ENCODE measurements at regions not wholly inside any gene's neighbourhood (a gene's known extent, or its start where the extent isn't known, plus 50 kb on each side); places are given as distances from the start of the nearest gene placed in this dataset.
"Not testable (repeated sequence)": the region's sequence is repeated elsewhere in the genome, so short reads cannot be mapped to it uniquely, and the experiment has no call there.

DNA sequence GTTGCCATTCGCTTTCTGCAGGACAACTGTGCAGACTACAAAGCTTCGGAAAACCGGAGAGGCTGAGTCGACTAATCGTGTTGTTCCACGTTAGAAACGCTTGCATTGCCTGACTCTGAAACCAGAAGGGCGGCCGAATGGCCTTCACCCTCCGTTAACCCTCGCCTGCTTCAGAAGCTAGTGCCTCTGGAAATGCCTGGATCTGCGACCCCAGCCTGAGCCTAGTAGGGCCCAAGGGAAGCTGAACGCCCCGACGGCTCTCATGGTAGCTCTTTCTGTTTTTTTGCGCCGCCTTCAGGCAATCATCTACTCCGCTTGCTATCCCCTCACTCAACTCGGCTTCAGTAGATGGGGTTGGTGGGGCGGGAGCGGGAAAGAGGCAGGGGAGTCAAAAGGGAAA lies 117.3 kb downstream of the PPIAL4A start:
- not testable (repeated sequence) for DNase-seq (ENCODE audit: low read depth)

DNA sequence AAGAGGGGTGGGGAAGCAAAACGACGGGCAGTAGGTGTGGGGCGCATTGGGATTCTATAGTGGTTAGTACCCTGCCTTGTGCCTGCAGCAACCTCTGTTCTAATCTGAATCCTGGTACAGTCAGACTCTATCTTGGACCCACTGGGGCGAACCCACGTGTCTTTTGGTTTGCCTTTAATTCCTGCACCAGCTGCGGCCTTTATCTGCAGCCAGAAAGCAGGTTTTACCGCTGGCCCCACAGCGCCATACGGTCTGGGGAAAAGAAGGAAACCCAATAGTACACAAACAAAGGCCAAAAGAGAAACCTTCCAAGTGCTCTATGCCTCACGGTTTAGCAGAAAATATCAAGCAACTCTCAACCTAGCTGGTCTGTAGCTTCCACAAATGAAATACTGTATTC lies 118.2 kb downstream of the PPIAL4A start:
- not testable (repeated sequence) for DNase-seq (ENCODE audit: low read depth)

DNA sequence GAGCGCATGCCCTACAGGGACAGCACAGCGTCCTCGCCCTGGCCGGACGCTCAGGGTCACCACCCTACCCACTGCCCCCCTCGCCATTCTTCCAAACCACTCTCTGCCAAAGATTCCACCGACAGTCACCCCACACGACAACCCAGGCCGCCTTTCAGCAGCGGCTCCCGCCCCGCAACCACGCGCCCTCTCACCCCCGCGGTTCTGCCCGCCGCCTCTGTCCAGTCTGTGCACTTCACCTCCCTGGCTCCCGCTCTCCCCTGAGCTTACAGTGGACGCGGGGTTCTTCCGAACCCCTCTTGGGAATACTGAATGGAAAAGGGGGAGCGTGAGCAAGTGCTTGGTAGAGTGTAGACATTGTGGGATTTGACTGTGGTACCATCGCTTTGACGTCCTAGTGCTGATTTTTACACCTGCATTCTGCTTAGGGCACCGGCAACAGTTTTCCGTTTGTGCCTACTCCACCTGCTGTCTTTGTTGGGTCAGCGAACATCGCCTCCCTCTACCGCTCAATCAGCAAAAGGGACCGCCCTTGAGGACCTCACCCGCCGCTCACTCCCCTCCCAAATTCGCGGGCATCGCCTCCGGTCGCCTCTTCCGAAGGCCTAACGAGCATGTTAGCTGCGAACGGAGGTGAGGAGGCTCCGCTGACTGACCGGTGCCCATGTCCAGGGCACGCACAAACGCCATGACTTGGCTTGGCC lies 119.1 kb downstream of the PPIAL4A start:
- DNase-seq (ENCODE audit: low read depth): not testable (repeated sequence)

DNA sequence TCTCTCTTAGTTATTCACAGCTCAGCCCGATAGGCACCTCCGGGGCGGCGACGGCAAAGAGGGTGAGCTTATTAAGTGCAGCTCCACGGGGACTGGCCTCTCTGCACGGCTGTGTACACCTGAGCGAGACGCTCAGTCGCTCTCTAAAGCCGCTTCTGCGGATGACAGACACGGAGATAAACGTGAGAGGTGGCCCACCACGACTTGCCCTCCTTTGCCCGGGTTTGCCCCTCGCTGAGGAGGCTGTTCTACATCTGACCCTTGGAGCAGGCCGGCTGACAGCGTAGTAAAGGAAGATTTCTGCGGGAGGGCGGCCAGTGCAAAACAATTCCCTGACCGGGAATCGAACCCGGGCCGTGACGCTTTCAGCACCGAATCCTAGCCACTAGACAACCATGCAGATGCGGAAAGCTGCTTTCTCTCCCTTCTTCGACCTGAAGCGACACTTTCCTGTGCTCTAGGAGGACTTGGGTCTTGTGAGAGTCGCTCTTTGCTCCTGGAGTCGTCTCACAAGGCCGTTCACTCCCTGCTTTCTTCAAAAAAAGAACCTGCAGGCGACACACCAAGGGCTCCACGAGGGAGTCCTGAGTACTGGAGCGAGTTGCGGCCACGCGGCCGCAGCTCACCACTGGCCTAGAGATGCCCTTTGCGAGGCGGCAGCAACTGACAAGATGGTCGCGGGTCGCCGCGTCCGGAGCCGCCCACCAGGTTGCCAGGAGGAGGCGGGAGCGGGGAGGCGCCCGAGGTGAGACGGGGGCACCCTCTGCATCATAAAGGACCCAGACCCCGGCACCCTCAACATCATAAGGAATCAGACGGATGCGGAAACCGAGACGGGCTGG lies 119.9 kb downstream of the PPIAL4A start:
- DNase-seq (ENCODE audit: low read depth): not testable (repeated sequence)

DNA sequence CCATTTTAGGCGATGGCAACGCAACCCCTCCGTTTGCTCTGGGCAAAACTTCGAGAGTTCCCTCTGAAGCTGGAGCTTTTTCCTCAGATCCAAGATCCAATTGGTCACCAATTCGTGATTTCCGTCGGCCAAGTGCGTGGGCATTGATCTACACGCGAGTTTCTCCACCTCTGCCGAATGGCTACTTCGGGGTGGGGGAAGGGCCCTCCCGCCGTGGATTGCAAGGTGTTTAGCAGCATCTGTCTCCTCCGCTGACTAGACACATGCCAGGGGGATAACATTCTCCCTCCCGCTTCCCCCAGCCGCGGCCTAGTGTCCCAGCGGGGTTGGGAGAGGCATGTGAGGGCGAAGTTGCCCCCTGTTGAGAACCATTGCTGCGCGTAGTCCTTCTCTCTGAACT lies 120.6 kb downstream of the PPIAL4A start:
- not testable (repeated sequence) for DNase-seq (ENCODE audit: low read depth)

DNA sequence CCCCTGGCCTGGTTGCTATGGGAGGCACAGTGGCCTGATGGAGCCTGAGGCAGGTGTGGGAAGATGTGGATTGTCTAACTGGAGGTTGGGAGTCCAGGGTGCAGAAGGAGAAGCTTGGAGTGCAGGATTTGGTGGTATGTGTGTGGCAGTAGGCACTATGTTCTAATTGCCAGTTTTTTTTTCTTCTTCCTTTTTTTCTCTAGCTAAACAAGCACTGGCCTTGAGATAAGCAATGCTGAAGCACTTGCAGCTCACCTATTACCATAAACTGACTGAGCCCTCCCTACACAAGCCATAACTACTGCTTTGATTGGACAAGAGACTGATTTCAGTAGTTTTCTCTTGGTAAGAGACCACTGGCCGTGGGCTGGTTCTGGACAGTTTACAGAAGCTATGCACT lies 123.6 kb downstream of the PPIAL4A start:
- not testable (repeated sequence) for DNase-seq (ENCODE audit: low read depth)

DNA sequence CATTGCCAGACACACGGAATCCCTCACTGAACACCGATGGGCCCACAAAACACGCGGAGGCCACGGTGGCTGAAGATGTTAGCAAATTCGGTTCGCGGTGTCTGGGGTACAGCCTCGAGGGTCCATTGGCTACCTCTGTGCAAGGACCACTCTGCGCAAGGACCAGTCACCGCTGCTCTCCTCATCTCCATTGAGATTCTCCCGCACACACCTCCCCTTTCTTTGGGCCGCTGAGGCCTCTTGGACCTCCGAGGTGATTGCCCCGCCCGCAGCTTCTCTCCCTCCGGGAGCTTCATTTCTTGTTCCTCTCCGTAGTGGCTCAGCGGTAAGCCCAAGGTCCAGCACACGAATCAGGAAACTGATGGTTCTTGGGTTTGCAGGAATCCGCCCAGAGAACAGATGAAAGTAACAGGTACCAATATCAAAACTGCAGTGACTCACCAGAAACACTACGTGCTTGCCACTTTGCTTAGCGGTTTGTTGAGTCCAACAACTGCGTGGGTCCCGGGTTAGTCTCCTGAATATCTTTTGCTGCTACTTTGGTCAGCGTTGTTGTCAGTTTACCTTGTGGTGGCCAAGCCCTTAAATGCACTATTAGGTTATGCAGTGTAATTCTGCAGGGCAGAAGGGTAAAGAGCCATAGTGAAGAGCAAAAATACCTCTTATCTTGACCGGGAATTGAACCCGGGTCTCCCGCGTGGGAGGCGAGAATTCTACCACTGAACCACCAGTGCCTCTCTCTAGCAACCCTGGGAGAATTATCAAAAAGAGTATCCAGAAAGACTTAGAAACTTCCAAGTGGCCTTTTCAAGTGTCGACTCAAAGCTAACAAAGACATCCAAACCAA lies 126.8 kb downstream of the PPIAL4A start:
- DNase-seq (ENCODE audit: low read depth): not testable (repeated sequence)

DNA sequence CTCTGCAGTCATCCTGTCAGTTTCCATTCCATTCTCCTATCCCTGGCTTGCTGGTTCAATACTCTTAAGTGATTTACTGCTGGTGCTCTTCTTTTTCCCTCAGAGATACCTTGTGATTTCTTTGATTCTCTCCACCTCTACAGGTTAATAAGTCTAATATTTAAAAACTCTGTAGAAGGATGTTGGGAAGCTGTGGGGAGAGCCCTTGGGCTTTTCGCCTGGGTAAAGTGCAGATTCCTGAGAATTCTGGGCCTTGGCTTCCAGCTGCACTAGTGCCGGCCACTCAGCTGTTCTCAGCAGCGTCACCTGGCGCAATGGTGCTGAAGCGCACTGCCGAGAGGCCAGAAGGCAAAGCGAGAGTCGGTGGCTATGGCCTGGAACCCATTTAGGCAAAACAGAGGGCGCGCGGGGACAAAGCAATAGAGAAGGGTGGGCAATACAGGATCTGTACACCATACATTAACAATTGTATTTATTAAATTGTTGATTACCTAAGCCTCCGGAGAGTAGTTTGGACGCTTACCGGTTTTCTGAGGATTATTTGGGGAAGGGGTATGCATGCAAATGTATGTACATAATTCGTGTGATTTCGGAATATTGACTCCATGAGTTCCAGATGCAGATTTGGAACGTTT lies 130.3 kb downstream of the PPIAL4A start:
- DNase-seq (ENCODE audit: low read depth): not testable (repeated sequence)

DNA sequence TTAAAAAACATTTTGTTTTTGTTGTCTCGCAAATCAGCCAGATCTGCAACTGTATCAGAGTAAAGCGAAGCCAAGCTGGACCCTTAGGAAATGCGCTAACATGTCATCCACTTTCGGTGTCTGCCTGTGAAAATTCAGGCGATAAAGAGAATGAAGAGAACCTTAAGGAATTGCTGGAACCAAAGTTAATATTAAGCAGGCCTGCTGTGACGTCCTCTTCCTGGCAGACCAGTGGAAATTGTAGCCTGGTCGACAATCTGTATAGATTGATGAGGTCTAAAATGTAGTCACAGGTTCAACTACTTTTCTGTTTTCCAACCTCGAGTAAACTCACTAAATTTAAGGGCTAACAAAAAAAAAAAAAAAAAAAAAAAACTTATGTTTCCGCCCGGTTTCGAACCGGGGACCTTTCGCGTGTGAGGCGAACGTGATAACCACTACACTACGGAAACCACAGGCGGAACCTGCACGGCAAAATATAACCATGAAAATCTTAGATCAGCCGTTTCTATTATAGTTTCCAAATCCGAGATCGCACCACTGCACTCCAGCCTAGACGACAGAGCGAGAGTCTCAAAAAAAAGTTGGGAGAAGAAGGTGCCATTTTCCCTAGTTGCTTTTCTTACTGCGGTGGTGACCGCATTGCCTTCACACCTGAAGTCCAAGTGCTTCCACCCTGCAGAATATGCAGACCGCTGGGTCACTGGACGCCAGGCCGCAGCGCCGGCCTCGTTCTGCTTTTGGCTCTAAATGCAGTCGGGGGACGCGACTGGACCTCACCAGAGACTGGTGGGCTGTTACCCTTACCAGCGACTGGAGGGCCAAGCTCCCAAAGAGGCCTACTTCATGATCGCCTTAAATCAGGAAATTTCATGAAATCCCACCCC lies 131.0 kb downstream of the PPIAL4A start:
- not testable (repeated sequence) for DNase-seq (ENCODE audit: low read depth)

DNA sequence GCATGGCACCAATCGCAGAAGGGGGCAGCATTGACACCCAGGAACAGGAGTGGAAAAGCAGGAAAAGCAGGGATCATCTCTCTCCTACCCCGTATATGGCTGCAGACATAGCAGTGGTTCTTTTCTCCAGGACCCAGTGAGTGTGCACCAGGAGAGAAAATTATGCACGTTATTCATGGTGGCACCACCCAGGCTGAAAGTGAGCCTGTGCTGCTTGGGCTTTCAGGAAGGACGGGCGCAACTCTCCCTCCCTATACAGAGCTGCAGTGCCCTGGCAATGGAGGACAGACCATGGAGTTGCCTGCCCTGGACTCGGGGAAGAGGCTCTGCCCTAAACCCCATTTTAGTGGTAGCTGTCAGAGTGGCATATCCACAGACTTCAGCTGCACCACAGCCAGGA lies 132.1 kb downstream of the PPIAL4A start:
- not testable (repeated sequence) for DNase-seq (ENCODE audit: low read depth)

DNA sequence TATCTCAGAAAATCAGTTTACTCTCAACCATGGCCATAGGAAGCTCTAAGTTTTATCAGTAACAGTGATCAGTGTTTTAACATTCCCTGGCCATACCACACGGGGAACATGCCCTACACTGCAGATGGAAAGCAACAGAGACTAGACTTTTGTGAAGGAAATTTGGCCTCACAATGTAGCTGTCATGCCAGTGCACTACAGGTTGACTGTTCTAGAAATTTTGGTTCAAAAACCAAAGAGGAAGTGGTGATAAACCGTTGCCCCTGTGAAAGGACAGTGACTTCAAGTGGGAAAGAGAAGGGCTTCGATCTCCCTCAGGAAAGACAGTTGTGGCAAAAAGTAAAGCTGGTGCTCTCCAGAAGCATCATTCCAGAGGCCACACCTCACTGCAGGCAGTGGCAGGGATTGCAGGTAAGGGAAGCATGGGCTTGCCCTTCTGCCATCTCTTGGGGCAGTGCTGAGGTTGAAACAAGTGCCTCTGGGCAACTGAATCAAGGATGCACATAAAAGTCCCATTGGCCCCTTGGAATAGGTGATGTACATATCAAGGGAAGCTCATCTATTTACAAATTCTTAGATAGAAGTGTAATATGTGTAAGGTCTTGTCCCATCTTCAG lies 143.4 kb downstream of the PPIAL4A start:
- DNase-seq (ENCODE audit: low read depth): not testable (repeated sequence)

DNA sequence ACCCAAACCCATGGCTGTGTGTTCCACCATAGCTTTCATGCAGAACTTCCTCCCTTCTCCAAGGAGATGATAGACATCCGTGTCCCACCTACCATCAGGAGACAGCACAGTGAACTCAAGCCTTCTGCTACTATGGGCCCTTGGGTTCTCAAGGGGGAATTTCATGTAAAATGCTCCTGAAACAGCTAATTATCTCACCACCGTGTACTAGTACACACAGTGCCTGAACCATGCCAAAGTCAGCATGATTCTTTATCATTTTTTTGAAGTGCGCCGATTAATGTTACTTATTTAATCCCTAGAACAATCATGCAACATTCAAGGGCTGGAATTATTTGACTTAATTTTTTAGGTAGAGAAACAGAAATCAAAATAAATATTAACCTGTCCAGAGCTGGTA lies 147.2 kb downstream of the PPIAL4A start:
- DNase-seq (ENCODE audit: low read depth): not testable (repeated sequence)

DNA sequence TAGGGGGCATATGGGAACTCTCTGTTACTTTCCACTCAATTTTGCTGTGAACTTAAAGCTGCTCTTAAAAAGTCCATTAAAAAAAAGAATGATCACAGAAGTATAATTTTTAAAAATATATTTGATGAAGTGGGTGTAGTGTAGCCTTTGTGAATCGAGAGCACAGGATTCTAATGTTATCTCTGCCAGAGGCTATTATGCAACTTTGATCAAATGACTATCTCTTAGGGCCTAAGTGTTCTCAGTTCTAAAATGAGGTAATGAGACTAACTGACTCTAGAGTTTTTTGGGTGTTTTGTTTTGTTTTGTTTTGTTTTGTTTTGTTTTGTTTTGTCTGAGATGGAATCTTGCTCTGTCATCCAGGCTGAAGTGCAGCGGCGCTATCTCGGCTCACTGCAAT lies 143.2 kb downstream of the FAM72B start:
- not testable (repeated sequence) for DNase-seq (ENCODE audit: low read depth)

DNA sequence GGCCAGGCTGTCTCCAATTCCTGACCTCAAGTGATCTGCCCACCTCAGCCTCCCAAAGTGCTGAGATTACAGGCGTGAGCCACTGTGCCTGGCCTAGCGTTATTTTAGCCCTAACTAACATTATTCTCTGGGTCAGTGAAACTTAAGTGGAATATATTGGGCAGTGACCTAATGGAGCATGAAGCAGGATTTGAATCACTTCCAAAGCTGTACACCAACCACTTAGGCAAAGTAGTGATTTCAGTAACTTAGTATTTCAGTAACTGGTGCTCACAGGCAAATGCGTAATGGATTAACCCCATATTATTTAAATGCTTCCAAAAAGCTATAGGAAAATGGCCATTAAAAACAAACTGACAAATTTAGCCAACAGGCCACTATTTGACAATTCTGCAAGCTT lies 142.6 kb downstream of the FAM72B start:
- not testable (repeated sequence) for DNase-seq (ENCODE audit: low read depth)

DNA sequence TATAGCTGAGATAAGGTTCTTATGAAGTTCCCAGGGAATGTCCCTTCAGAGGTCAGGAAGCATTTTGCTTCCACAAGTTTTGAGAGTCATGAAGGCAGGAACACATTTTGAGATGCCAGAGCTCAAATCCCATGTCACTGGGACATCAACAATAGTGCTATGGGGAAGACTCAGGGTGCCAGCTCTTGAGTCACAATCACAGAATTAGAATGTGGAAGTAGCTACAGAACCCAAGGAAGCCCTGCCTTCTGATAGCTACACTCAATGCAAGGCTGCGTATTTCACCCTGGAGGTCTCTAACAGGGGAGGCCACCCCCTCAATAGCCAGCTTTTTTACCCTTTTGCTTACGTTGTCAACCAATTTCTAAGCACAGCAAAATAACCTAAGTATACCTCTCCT lies 141.3 kb downstream of the FAM72B start:
- DNase-seq (ENCODE audit: low read depth): not testable (repeated sequence)

DNA sequence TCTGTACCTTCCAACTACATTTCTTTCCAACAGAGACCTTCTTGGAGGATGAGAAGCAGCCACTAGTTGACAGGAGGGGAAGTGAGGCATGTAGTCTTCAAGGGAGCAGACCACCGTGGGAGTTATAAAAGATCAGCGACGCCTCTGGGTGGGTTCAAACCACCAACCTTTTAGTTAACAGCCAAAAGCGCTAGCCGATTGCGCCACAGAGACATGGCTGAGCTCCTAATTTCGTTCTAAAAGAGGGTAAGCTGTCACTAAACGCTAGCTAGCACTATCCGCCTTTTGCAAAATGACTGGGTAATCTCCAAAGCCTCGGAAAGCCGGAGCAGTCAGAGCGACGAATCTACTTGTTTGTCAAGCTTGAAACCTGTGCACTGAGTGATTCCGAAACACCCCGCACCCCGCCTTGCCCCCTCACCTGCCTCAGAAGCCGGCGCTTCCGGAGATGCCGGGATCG lies 135.8 kb downstream of the FAM72B start:
- DNase-seq (ENCODE audit: low read depth): not testable (repeated sequence)

DNA sequence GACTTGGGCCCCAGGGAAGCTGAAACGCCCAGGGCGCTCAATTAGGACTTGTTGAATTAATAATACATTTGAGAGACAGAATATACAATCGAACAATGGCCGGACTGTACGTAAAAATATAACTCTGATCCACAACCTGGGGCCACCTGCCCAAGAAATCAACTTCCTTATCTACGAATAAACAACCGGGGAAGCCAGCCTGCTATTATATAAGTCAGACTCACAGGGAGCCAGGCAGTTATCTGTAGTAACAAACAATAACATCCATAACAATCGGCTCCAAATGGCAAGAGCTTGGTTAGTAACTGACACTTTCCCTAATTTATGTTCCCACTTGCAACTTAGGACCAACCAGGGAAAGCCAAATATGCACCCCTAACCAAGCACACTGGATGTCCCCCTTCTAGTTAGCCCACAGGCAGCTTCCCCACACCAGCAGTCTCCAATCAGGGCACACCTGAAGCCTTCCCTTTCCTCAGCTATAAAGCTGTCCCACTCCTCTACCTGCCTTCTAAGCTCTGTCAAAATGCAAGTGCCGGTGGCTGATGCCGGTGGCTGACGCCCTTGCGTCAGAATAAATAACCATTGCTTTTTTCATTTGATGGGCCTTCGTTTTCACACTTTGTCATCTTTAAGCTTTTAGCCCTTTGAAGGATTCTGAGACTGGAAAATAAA lies 135.2 kb downstream of the FAM72B start:
- not testable (repeated sequence) for DNase-seq (ENCODE audit: low read depth)

DNA sequence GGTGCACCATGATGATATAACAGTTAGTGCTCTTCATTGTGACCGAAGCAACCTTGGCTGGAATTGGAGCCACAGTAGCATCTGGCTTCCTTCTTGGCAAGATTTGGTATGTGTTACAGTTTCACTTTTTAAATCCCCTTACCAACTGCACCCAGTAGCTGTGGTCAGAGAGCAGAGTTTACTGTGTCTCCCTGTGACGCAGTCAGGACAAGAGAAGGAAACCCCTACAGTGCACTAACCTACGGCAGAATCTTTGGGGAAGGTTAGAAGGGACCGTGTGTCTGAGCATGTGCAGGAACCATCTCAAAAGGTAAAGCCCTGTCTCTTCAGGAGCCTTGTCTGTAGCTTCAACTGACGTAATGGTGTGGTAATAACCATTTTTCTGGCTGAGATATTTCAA lies 134.0 kb downstream of the FAM72B start:
- not testable (repeated sequence) for DNase-seq (ENCODE audit: low read depth)

DNA sequence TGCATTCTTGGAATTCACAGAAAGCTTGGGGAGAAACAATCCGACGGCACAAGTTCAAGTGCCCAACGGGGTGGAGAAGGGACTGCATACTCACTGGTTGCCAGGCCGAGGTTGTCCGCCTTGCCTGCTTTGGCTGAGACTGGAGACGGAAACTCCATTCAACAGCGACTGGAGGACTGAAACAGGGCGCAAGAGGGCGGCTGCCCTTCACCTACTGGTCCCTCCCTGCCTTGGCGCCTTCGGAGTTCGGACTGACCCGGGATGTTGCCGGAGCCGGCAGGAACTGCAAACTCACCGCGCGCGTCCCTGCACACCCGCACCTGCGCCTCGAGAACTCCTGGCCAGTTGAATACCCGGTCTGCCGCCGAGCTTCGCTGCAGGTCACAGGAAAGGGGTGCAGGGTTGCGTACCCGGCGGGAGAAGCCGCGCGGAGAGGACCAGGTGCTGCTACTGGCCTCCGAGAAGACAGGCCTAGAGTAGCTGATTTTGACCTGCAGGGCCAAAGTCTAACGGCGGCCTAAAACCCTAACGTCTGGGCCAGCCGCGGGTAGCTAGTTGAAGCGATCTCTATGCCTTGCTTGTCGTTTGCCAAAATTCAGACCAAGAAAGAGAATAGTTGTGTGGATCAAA lies 132.9 kb downstream of the FAM72B start:
- not testable (repeated sequence) for DNase-seq (ENCODE audit: low read depth)
